ENCODE measurements at regions not wholly inside any gene's neighbourhood (a gene's known extent, or its start where the extent isn't known, plus 50 kb on each side); places are given as distances from the start of the nearest gene placed in this dataset.

DNA sequence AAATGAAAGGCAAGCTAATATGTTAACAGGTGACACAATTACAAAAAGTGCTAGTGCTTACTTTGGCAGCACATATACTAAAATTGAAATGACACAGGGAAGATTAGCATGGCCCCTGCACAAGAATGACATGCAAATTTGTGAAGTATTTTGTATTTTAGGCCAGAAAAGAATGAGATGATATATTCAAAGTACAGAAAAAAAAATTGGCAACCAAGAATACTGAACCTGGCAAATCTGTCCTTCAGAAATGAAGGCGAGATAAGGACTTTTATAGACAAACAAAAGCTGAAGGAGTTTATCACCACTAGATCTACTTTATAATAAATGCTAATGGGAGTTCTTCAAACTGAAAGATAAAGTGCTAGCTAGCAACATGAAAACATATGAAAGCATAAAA is 350.0 kb upstream of the POU3F1 start:
- no peak overlapping the region for H4K8ac ChIP-seq (replicated peaks; ENCODE audit: insufficient read length, low read depth, low read length)
- no peak overlapping the region for H3T11ph ChIP-seq (ENCODE audit: low read length)
- H3K14ac ChIP-seq (ENCODE audit: insufficient read depth, low read length), result no peak overlapping the region
- no peak overlapping the region for H2BK120ac ChIP-seq (ENCODE audit: low read depth, low read length, poor library complexity, severe bottlenecking)
- no peak overlapping the region for H4K91ac ChIP-seq (ENCODE audit: insufficient read length, low read depth, low read length)
- no peak overlapping the region for H2BK12ac ChIP-seq (ENCODE audit: insufficient read length, low read depth, low read length)
- no peaks in the 10 kb centered on the region for H3K9me3 ChIP-seq (ENCODE audit: control insufficient read depth, low read depth, low read length)
- H2BK15ac ChIP-seq (ENCODE audit: low read depth, low read length), result no peak overlapping the region
- peaks cover 4% of the 10 kb centered on the region; the same call in 1 of the 2 replicates for H3K4me1 ChIP-seq (ENCODE audit: insufficient read depth, low read length)
- no peak overlapping the region for H3K9ac ChIP-seq (ENCODE audit: extremely low read depth, insufficient read length, low read length)
- Mint-ChIP-seq H3K36me3 (ENCODE audit: insufficient read depth in 1 of 3, low read depth in 3 of 3) (peaks cover 4 to 24% (median 4%) of the 10 kb centered on the region in 3 experiments), H3K9me3 (peaks cover 22 to 24% of the 10 kb centered on the region in 2 experiments), H3K27ac (no peak overlapping the region), H3K27me3 (ENCODE audit: low read depth) (no peaks in the 10 kb centered on the region), H3K4me1 (peaks cover 23 to 26% of the 10 kb centered on the region in 2 experiments), H3K4me3 (no peak overlapping the region)
- H4K5ac ChIP-seq (ENCODE audit: insufficient read length, low read depth, low read length), result no peak overlapping the region
- no peaks in the 10 kb centered on the region for H3K79me1 ChIP-seq (ENCODE audit: insufficient read depth, low read depth, low read length, poor library complexity, severe bottlenecking)
- H2BK20ac ChIP-seq (ENCODE audit: low read depth, low read length, poor library complexity, severe bottlenecking), result no peak overlapping the region
- H3K23ac ChIP-seq (ENCODE audit: insufficient read length, low read depth, low read length), result no peak overlapping the region
- H3K4ac ChIP-seq (ENCODE audit: low read depth, low read length), result no peak overlapping the region
- H4K20me1 ChIP-seq (ENCODE audit: control insufficient read depth, insufficient read depth, insufficient read length), result no peaks in the 10 kb centered on the region
- no peak overlapping the region for H3K4me2 ChIP-seq (ENCODE audit: insufficient read depth, insufficient read length, low read length)
- no peak overlapping the region for H3K56ac ChIP-seq (ENCODE audit: insufficient read length, low read depth, low read length)
- no peak overlapping the region for H3K18ac ChIP-seq (ENCODE audit: insufficient read length, low read depth, low read length)
- TF ChIP-seq, protein P1, sequence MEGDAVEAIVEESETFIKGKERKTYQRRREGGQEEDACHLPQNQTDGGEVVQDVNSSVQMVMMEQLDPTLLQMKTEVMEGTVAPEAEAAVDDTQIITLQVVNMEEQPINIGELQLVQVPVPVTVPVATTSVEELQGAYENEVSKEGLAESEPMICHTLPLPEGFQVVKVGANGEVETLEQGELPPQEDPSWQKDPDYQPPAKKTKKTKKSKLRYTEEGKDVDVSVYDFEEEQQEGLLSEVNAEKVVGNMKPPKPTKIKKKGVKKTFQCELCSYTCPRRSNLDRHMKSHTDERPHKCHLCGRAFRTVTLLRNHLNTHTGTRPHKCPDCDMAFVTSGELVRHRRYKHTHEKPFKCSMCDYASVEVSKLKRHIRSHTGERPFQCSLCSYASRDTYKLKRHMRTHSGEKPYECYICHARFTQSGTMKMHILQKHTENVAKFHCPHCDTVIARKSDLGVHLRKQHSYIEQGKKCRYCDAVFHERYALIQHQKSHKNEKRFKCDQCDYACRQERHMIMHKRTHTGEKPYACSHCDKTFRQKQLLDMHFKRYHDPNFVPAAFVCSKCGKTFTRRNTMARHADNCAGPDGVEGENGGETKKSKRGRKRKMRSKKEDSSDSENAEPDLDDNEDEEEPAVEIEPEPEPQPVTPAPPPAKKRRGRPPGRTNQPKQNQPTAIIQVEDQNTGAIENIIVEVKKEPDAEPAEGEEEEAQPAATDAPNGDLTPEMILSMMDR (conservative IDR thresholded peaks at IDR 0.05), result no peak
- H3K27ac ChIP-seq (ENCODE audit: insufficient read length, low read depth, low read length), result no peak overlapping the region
- H3K79me2 ChIP-seq (ENCODE audit: insufficient read depth, low read length), result no peaks in the 10 kb centered on the region
- DNase-seq, result no peak
- no peak overlapping the region for H2AK5ac ChIP-seq (ENCODE audit: insufficient read length, low read length)
- no CpG with 5 or more reads among the region's 1 CpG for WGBS (ENCODE audit: extremely low coverage, insufficient read length, low lambda C conversion rate)
- no peak overlapping the region for H2BK5ac ChIP-seq (ENCODE audit: insufficient read length, low read length)
- no peaks in the 10 kb centered on the region for H3K27me3 ChIP-seq (ENCODE audit: insufficient read depth, low read length)
- H3K23me2 ChIP-seq (ENCODE audit: insufficient read length, low read depth, low read length, poor library complexity, severe bottlenecking), result no peaks in the 10 kb centered on the region
- no peak overlapping the region for H2AFZ ChIP-seq (ENCODE audit: low read length)

Measured in H9 (cell line).